ENCODE measurements at regions not wholly inside any gene's neighbourhood (a gene's known extent, or its start where the extent isn't known, plus 50 kb on each side); places are given as distances from the start of the nearest gene placed in this dataset.

- intact Hi-C loops (cut with micrococcal nuclease): loop anchor here (10.0 kb wide), 1 partner anchor 163 kb away; no protein-coding TSS in a partner anchor
- Mint-ChIP-seq H3K9me3 (peaks cover 3% of the 10 kb centered on the region), H3K27ac (no peak overlapping the region), H3K27me3 (peaks cover 33% of the 10 kb centered on the region), H3K4me1 (peaks cover 28% of the 10 kb centered on the region), H3K36me3 (ENCODE audit: low read depth) (no peaks in the 10 kb centered on the region), H3K4me3 (no peak overlapping the region)
- no peak for DNase-seq
Observed at GRCh38 chr14:61187196-61187905, 93.8 kb downstream of the TMEM30B start.

- Mint-ChIP-seq H3K9me3 (peaks cover 3% of the 10 kb centered on the region), H3K4me3 (no peak overlapping the region), H3K4me1 (peaks cover 28% of the 10 kb centered on the region), H3K27me3 (peaks cover 28% of the 10 kb centered on the region), H3K27ac (no peak overlapping the region), H3K36me3 (ENCODE audit: low read depth) (no peaks in the 10 kb centered on the region)
- DNase-seq: no peak
- intact Hi-C loops (cut with micrococcal nuclease): loop anchor here (10.0 kb wide), 1 partner anchor 162 kb away; no protein-coding TSS in a partner anchor
Observed at GRCh38 chr14:61186341-61187195, 94.6 kb downstream of the TMEM30B start.

- no peak for DNase-seq
- Mint-ChIP-seq H3K27me3 (peaks cover 20% of the 10 kb centered on the region), H3K9me3 (peaks cover 3% of the 10 kb centered on the region), H3K4me1 (peaks cover 28% of the 10 kb centered on the region), H3K4me3 (no peak overlapping the region), H3K27ac (no peak overlapping the region), H3K36me3 (ENCODE audit: low read depth) (no peaks in the 10 kb centered on the region)
- intact Hi-C loops (cut with micrococcal nuclease): loop anchor here (10.0 kb wide), 1 partner anchor 161 kb away; no protein-coding TSS in a partner anchor
Observed at GRCh38 chr14:61185534-61185933, 95.6 kb downstream of the TMEM30B start.

- intact Hi-C loops (cut with micrococcal nuclease): loop anchor here (10.0 kb wide), 1 partner anchor 159 kb away; no protein-coding TSS in a partner anchor
- no peak overlapping the region for H3K27ac Mint-ChIP-seq
- peaks cover 7% of the 10 kb centered on the region for H3K27me3 Mint-ChIP-seq
- no peak overlapping the region for H3K4me3 Mint-ChIP-seq
- H3K9me3 Mint-ChIP-seq: peaks cover 3% of the 10 kb centered on the region
- peaks cover 23% of the 10 kb centered on the region for H3K4me1 Mint-ChIP-seq
- no peak for DNase-seq
- H3K36me3 Mint-ChIP-seq (ENCODE audit: low read depth): no peaks in the 10 kb centered on the region
Observed at GRCh38 chr14:61184112-61184511, 97.0 kb downstream of the TMEM30B start.

- Mint-ChIP-seq H3K4me3 (no peak overlapping the region), H3K9me3 (peaks cover 9% of the 10 kb centered on the region), H3K36me3 (ENCODE audit: low read depth) (no peaks in the 10 kb centered on the region), H3K27ac (no peak overlapping the region), H3K27me3 (peaks cover 6% of the 10 kb centered on the region), H3K4me1 (peaks cover 27% of the 10 kb centered on the region)
- intact Hi-C loops (cut with micrococcal nuclease): loop anchor here (10.0 kb wide), 1 partner anchor 159 kb away; no protein-coding TSS in a partner anchor
- DNase-seq: no peak
Observed at GRCh38 chr14:61183196-61183885, 97.8 kb downstream of the TMEM30B start.

GRCh38 chr14:61179796-61180398 is 101.2 kb downstream of the TMEM30B start:
- intact Hi-C loops (cut with micrococcal nuclease): loop anchor here (5.0 to 10.0 kb wide), 2 partner anchors 67 to 155 kb away; no protein-coding TSS in a partner anchor
- DNase-seq: no peak
- Mint-ChIP-seq H3K36me3 (ENCODE audit: low read depth) (no peaks in the 10 kb centered on the region), H3K27ac (no peak overlapping the region), H3K27me3 (no peaks in the 10 kb centered on the region), H3K9me3 (peaks cover 14% of the 10 kb centered on the region), H3K4me1 (peaks cover 49% of the 10 kb centered on the region), H3K4me3 (no peak overlapping the region)

- intact Hi-C loops (cut with micrococcal nuclease): loop anchor here (5.0 kb wide), 1 partner anchor 68 kb away; no protein-coding TSS in a partner anchor
- no peak for DNase-seq
- peaks cover 48% of the 10 kb centered on the region for H3K4me1 Mint-ChIP-seq
- H3K4me3 Mint-ChIP-seq: peak overlapping the region; percentile 72
- no peaks in the 10 kb centered on the region for H3K27me3 Mint-ChIP-seq
- peaks cover 11% of the 10 kb centered on the region for H3K9me3 Mint-ChIP-seq
- H3K27ac Mint-ChIP-seq: peak overlapping the region; percentile 87
- no peaks in the 10 kb centered on the region for H3K36me3 Mint-ChIP-seq (ENCODE audit: low read depth)
Observed at GRCh38 chr14:61179061-61179690, 102.0 kb downstream of the TMEM30B start.

- peak overlapping the region; percentile 72 for H3K4me3 Mint-ChIP-seq
Observed at GRCh38 chr14:61178226-61179060, 102.7 kb downstream of the TMEM30B start.

GRCh38 chr14:61177279-61178225 is 103.6 kb downstream of the TMEM30B start:
- Mint-ChIP-seq H3K36me3 (ENCODE audit: low read depth) (peaks cover 2% of the 10 kb centered on the region), H3K4me1 (peaks cover 37% of the 10 kb centered on the region), H3K27me3 (no peaks in the 10 kb centered on the region), H3K9me3 (peaks cover 16% of the 10 kb centered on the region), H3K27ac (peak overlapping the region; percentile 87), H3K4me3 (peak overlapping the region; percentile 72)
- no peak for DNase-seq
- intact Hi-C loops (cut with micrococcal nuclease): loop anchor here (1.0 to 5.0 kb wide), 3 partner anchors 70 to 424 kb away; no protein-coding TSS in a partner anchor

More at GRCh38 chr14:61178226-61179060, 102.7 kb downstream of the TMEM30B start:
- Mint-ChIP-seq H3K27ac (peak overlapping the region; percentile 87), H3K36me3 (ENCODE audit: low read depth) (no peaks in the 10 kb centered on the region), H3K9me3 (peaks cover 11% of the 10 kb centered on the region), H3K27me3 (no peaks in the 10 kb centered on the region), H3K4me1 (peaks cover 42% of the 10 kb centered on the region)
- DNase-seq: peak; percentile 80
- intact Hi-C loops (cut with micrococcal nuclease): loop anchor here (1.0 to 5.0 kb wide), 3 partner anchors 69 to 425 kb away; no protein-coding TSS in a partner anchor

- no peak for DNase-seq
- H3K4me1 Mint-ChIP-seq: peaks cover 37% of the 10 kb centered on the region
- peaks cover 2% of the 10 kb centered on the region for H3K36me3 Mint-ChIP-seq (ENCODE audit: low read depth)
- H3K9me3 Mint-ChIP-seq: peaks cover 17% of the 10 kb centered on the region
- H3K27me3 Mint-ChIP-seq: no peaks in the 10 kb centered on the region
- H3K27ac Mint-ChIP-seq: peak overlapping the region; percentile 49
- intact Hi-C loops (cut with micrococcal nuclease): loop anchor here (5.0 kb wide), 1 partner anchor 71 kb away; no protein-coding TSS in a partner anchor
- H3K4me3 Mint-ChIP-seq: no peak overlapping the region
Observed at GRCh38 chr14:61176686-61177085, 104.5 kb downstream of the TMEM30B start.

- peaks cover 37% of the 10 kb centered on the region for H3K4me1 Mint-ChIP-seq
- peaks cover under 1% of the 10 kb centered on the region for H3K27me3 Mint-ChIP-seq
- H3K4me3 Mint-ChIP-seq: no peak overlapping the region
Observed at GRCh38 chr14:61174987-61175386, 106.2 kb downstream of the TMEM30B start.

More at GRCh38 chr14:61174987-61175386, 106.2 kb downstream of the TMEM30B start:
- Mint-ChIP-seq H3K9me3 (peaks cover 19% of the 10 kb centered on the region), H3K27ac (peak overlapping the region; percentile 15), H3K36me3 (ENCODE audit: low read depth) (peaks cover 2% of the 10 kb centered on the region)
- intact Hi-C loops (cut with micrococcal nuclease): loop anchor here (5.0 kb wide), 1 partner anchor 72 kb away; no protein-coding TSS in a partner anchor
- no peak for DNase-seq

Data from activated CD4-positive, alpha-beta T cell treated with anti-CD3 and anti-CD28 coated beads, Interleukin-2, amount 10 ng/mL, durations not matched to agents 24 days and 14 days (primary cell).